HL-60/S4 treated with retinoic acid at 250 ng/mL for 4 days and 3 days (cell line): ENCODE measurements at regions not wholly inside any gene's neighbourhood (a gene's known extent, or its start where the extent isn't known, plus 50 kb on each side); places are given as distances from the start of the nearest gene placed in this dataset.

Source experiments
- in situ Hi-C: fragments of 300-500 bp; cut with MboI; formaldehyde crosslinking; loops from 2 replicates; pipeline ENCODE4 v1.7.0; 2022; ENCODE audit warnings: low sequenced_read_pairs

GRCh38 chr12:34287986-34288962 lies 266.0 kb downstream of the ALG10 start:
- in situ Hi-C loops, result no loop called here

- in situ Hi-C loops, result no loop called here
Measured at GRCh38 chr12:34288963-34289345, 266.7 kb downstream of the ALG10 start.

GRCh38 chr12:34289431-34290380 lies 267.4 kb downstream of the ALG10 start:
- in situ Hi-C loops, result no loop called here

GRCh38 chr12:34290381-34290995 lies 268.2 kb downstream of the ALG10 start:
- in situ Hi-C loops, result no loop called here

DNA sequence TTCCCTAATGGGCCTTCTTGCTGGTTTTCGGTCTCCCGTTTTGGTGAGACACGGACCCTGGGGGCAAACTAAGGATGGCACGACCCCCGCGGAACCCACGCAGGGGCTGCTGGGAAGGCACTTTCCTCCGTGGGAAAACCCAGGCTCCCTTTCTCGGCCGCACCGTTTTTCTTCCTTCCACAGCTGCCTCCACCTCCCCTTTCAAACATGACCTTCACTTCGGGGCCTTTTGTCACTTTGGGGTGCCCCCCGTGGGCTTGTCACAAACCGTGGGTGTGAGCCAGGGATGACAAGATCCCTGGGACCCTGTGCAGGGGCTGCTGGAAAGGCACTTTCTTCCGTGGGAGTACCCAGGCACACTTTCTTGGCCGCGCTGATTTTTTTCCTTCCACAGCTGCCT lies 268.7 kb downstream of the ALG10 start:
- in situ Hi-C loops, result no loop called here

DNA sequence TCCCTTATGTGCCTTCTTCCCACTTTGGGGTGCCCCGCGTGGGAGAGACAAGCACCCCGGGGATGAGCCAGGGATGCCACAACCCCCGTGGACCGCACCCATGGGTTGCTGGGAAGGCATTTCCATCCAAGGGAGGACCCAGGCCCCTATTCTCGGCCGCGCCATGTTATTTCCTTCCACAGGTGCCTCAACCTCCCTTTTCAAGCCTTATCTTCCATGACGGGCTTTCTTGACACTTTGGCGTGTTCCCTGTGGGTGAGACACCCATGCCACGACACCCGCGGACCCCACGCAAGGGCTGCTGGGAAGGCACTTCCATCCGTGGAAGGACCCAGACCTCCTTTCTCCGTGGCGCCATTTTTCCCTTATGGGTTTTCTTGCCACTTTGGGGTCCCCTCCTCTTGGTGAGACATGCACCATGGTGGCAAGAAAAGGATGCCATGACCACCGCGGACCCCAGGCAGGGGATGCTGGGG lies 269.2 kb downstream of the ALG10 start:
- in situ Hi-C loops, result no loop called here

- in situ Hi-C loops, result no loop called here
Measured at GRCh38 chr12:34292736-34293625, 270.7 kb downstream of the ALG10 start.

GRCh38 chr12:34294137-34294536 lies 271.8 kb downstream of the ALG10 start:
- in situ Hi-C loops, result no loop called here

GRCh38 chr12:34294671-34295365 lies 272.5 kb downstream of the ALG10 start:
- in situ Hi-C loops, result no loop called here

DNA sequence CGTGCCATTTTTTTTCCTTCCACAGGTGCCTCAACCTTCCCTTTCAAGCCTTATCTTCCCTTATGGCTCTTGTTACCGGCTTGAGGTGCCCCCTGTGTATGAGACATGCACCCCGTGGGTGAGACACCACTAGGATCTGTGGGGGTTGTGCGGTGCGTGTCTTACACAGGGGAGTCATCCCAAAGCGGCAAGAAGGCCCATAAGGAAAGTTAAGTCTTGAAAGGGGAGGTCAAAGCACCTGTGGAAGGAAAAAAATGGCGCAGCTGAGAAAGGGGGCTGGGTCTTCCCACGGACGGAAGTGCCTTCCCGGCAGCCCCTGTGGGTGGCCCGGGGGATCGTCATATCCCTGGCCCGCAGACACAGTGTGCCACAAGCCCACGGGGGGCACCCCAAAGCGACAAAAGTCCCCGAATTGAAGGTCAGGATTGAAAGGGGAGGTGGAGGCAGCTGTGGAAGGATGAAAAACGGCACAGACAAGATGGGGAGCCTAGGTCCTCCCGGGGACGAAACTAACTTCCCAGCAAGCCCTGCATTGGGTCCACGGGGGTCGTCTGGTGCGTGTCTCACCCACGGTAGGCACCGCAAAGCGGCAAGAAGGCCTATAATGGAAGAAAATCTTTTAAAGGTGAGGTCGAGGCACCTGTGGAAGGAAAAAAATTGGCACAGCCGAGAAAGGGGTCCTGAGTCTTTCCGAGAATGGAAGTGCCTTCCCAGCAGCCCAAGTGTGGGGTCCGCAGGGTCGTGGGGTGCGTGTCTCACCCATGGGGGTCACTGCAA lies 273.3 kb downstream of the ALG10 start:
- in situ Hi-C loops, result no loop called here

DNA sequence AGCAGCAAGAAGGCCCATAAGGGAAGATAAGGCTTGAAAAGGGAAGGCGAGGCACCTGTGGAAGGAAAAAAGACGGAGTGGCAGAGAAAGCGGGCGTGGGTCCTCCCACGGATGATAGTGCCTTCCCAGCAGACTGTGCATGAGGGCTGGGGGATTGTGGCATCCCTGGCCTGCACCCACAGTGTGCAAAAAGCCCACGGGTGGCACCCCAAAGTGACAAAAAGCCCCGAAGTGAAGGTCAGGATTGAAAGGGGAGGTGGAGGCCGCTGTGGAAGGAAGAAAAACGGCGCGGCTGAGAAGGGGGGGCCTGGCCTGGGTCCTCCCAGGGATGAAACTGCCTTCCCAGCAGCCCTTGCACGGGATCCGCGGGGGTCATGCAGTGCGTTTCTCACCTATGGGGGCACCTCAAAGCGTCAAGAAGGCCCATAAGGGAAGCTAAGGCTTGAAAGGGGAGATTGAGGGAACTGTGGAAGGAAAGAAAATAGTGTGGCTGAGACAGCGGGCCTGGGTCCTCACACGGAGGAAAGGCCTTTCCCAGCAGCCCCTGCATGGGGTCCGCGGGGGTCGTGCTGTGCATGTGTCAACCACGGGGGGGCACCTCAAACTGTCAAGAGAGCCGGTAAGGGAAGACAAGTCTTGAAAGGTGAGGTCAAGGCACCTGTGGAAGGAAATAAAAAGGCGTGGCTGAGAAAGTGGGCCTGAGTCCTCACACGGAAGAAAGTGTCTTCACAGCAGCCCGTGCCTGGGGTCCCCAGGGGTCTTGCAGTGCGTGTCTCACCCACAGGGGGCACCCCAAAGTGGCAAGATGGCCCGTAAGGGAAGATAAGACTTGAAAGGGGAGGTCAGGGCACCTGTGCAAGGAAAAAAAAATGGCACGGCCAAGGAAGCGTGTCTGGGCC lies 274.1 kb downstream of the ALG10 start:
- in situ Hi-C loops, result no loop called here

- in situ Hi-C loops, result no loop called here
Measured at GRCh38 chr12:34297126-34297789, 275.0 kb downstream of the ALG10 start.

DNA sequence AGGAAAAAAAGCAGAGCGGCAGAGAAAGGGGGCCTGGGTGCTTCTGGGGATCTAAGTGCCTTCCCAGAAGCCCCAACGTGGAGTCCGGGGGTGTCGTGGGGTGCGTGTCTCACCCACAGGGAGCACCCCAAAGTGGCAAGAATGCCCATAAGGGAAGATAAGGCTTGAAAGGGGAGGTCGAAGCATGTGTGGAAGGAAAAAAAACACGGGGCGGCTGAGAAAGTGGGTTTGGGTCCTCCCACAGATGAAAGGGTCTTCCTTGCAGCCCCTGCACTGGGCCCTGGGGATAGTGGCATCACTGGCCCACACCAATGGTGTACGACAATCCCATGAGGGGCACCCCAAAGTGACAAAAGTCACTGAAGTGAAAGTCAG lies 275.5 kb downstream of the ALG10 start:
- in situ Hi-C loops, result no loop called here

DNA sequence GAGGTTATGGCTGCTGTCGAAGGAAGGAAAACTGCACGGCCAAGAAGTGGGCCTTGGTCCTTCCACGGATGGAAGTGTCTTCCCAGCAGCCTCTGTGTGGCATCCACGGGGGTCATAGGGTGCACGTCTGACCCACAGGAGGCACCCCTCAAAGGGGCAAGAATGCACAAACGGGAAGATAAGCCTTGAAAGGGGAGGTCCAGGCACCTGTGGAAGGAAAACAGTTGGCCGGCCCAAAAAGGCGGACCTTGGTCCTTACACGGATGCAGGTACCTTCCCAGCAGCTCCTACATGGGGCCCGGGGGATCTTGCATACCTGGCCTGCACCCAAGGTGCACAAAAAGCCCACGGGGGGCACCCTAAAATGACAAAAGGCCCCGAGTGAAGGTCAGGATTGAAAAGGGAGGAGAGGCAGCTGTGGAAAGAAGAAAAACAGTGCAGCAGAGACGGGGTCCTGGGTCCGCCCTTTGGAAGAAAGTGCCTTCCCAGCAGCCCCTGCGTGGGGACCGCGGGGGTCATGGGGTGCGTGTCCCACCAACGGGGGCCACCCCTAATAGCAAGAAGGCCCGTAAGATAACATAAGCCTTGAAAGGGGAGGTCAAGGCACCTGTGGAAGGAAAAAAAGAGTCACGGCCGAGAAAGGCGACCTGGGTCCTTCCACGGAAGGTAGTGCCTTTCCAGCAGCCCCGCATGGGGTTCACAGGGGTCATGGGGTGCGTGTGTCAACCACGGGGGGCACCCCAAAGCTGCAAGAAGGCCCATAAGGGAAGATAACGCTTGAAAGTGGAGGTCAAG lies 276.1 kb downstream of the ALG10 start:
- in situ Hi-C loops, result no loop called here

- in situ Hi-C loops, result no loop called here
Measured at GRCh38 chr12:34298971-34299801, 276.9 kb downstream of the ALG10 start.
